GM21717 (cell line): ENCODE measurements at regions not wholly inside any gene's neighbourhood (a gene's known extent, or its start where the extent isn't known, plus 50 kb on each side); places are given as distances from the start of the nearest gene placed in this dataset.
"Not testable (repeated sequence)": the region's sequence is repeated elsewhere in the genome, so short reads cannot be mapped to it uniquely, and the experiment has no call there.

Experiments used
- ATAC-seq: cut with Tn5 transposase; IDR thresholded peaks from one replicate; pipeline ENCODE4 v1.9.1; 2021; ENCODE audit warnings: mild to moderate bottlenecking, moderate library complexity; ENCODE audit not compliant: unreplicated experiment

- ATAC-seq = no peak
Measured at GRCh38 chr5:143541943-143542797, 138.7 kb upstream of the NR3C1 start.

- no peak for ATAC-seq
Measured at GRCh38 chr5:143539742-143540141, 136.3 kb upstream of the NR3C1 start.

GRCh38 chr5:143537056-143537455 lies 133.6 kb upstream of the NR3C1 start:
- ATAC-seq = no peak

GRCh38 chr5:143536364-143536763 lies 132.9 kb upstream of the NR3C1 start:
- no peak for ATAC-seq

- ATAC-seq = no peak
Measured at GRCh38 chr5:143534761-143535154, 131.3 kb upstream of the NR3C1 start.

GRCh38 chr5:143533978-143534760 lies 130.7 kb upstream of the NR3C1 start:
- ATAC-seq = no peak

GRCh38 chr5:143533475-143533874 lies 130.0 kb upstream of the NR3C1 start:
- ATAC-seq = no peak

GRCh38 chr5:143527808-143528207 lies 124.3 kb upstream of the NR3C1 start:
- no peak for ATAC-seq

GRCh38 chr5:143525176-143525575 lies 121.7 kb upstream of the NR3C1 start:
- no peak for ATAC-seq

GRCh38 chr5:143524338-143524945 lies 121.0 kb upstream of the NR3C1 start:
- ATAC-seq = no peak

- no peak for ATAC-seq
Measured at GRCh38 chr5:143521846-143522400, 118.4 kb upstream of the NR3C1 start.

- ATAC-seq = no peak
Measured at GRCh38 chr5:143521141-143521540, 117.7 kb upstream of the NR3C1 start.

- ATAC-seq = not testable (repeated sequence)
Measured at GRCh38 chr5:143519215-143519614, 115.7 kb upstream of the NR3C1 start.

- not testable (repeated sequence) for ATAC-seq
Measured at GRCh38 chr5:143517824-143518223, 114.3 kb upstream of the NR3C1 start.

GRCh38 chr5:143516249-143516648 lies 112.8 kb upstream of the NR3C1 start:
- ATAC-seq = no peak

- no peak for ATAC-seq
Measured at GRCh38 chr5:143515829-143516228, 112.3 kb upstream of the NR3C1 start.

- no peak for ATAC-seq
Measured at GRCh38 chr5:143514616-143515335, 111.3 kb upstream of the NR3C1 start.

- no peak for ATAC-seq
Measured at GRCh38 chr5:143513720-143514119, 110.2 kb upstream of the NR3C1 start.

- ATAC-seq = no peak
Measured at GRCh38 chr5:143511736-143512135, 108.2 kb upstream of the NR3C1 start.

GRCh38 chr5:143509758-143510221 lies 106.3 kb upstream of the NR3C1 start:
- ATAC-seq = peak; percentile 96
